Testis (tissue), 2 donors: ENCODE measurements at regions not wholly inside any gene's neighbourhood (a gene's known extent, or its start where the extent isn't known, plus 50 kb on each side); places are given as distances from the start of the nearest gene placed in this dataset.

ENCODE experiments used
- CTCF ChIP-seq, 3 experiments: fragments of 450-650 bp in 2 of 3; fragments of 200-600 bp in 1 of 3; sonication (generic) in 1 of 3; IDR thresholded peaks; one replicate each; pipeline ENCODE4 v1.5.1; 2016 to 2019; ENCODE audit warnings: antibody characterized with exemption in 3 of 3, mild to moderate bottlenecking in 2 of 3, moderate library complexity in 1 of 3
- POLR2A ChIP-seq: fragments of 450-650 bp; IDR thresholded peaks from one replicate; pipeline ENCODE4 v1.6.1; 2017; ENCODE audit warnings: antibody characterized with exemption, mild to moderate bottlenecking, moderate library complexity

- TF ChIP-seq POLR2A (no peak), CTCF (IDR thresholded peaks at IDR 0.05) (no peak)
Measured at GRCh38 chr13:53885997-53886396, 857.4 kb downstream of the OLFM4 start.
